ENCODE measurements at regions not wholly inside any gene's neighbourhood (a gene's known extent, or its start where the extent isn't known, plus 50 kb on each side); places are given as distances from the start of the nearest gene placed in this dataset.

DNA sequence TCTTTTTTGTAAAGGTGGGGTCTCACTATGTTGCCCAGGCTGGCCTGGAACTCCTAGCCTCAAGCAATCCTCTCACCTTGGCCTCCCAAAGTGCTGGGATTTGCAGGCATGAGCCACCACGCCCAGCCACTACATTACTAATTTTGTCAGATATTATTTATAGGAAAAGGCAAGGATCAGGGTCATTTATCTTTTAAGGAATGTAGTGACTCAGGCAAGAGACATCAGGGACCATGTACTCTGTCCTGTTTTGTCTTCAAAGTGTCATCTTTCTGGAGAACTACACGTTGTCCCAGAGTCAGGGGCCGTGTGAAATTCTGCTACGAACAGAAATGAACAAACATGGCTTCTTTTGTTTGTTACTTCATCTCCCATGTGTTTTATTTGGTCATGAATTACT is 105.3 kb downstream of the NPTX2 start:
- TF ChIP-seq CTCF (conservative IDR thresholded peaks at IDR 0.05; ENCODE audit: low read depth, low read length) = no peak
- no peak for TF ChIP-seq EZH2 (IDR thresholded peaks at IDR 0.05; ENCODE audit: low read length, unreplicated experiment)

All from PC-3 (cell line).